ENCODE measurements at regions not wholly inside any gene's neighbourhood (a gene's known extent, or its start where the extent isn't known, plus 50 kb on each side); places are given as distances from the start of the nearest gene placed in this dataset.

DNA sequence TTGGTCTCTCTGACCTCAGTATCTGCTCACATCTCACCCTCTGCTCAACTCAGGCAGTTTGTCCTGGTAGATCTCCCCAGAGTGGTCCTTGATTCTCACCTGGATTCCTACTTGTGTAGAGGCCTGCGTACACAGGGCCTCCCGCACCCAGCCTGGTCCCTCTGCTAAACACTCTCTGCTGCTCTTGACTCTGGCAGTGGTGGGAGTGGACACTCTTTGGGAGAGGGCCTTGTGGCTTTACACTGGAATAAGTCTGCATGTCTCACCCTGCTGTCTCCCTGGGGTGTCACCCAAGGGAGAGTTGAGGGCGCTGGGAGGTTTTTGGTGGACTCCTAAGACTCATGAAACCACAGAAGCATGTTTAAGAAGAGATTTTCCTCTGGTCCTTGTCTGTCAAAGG, 57.3 kb upstream of the ECI2 start:
- H3K4me3 ChIP-seq (ENCODE audit: low read depth, low read length) = no peak overlapping the region
- no peak for DNase-seq (ENCODE audit: low read depth)
- TF ChIP-seq, protein P1, sequence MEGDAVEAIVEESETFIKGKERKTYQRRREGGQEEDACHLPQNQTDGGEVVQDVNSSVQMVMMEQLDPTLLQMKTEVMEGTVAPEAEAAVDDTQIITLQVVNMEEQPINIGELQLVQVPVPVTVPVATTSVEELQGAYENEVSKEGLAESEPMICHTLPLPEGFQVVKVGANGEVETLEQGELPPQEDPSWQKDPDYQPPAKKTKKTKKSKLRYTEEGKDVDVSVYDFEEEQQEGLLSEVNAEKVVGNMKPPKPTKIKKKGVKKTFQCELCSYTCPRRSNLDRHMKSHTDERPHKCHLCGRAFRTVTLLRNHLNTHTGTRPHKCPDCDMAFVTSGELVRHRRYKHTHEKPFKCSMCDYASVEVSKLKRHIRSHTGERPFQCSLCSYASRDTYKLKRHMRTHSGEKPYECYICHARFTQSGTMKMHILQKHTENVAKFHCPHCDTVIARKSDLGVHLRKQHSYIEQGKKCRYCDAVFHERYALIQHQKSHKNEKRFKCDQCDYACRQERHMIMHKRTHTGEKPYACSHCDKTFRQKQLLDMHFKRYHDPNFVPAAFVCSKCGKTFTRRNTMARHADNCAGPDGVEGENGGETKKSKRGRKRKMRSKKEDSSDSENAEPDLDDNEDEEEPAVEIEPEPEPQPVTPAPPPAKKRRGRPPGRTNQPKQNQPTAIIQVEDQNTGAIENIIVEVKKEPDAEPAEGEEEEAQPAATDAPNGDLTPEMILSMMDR (IDR thresholded peaks at IDR 0.05; ENCODE audit: low read depth, low read length, missing control alignments) = no peak

- DNase-seq (ENCODE audit: low read depth) = no peak
- no peak overlapping the region for H3K4me3 ChIP-seq (ENCODE audit: low read depth, low read length)
- TF ChIP-seq, protein P1 (IDR thresholded peaks at IDR 0.05; ENCODE audit: low read depth, low read length, missing control alignments) = no peak
Measured at GRCh38 chr6:4192173-4192572, 56.8 kb upstream of the ECI2 start.

DNA sequence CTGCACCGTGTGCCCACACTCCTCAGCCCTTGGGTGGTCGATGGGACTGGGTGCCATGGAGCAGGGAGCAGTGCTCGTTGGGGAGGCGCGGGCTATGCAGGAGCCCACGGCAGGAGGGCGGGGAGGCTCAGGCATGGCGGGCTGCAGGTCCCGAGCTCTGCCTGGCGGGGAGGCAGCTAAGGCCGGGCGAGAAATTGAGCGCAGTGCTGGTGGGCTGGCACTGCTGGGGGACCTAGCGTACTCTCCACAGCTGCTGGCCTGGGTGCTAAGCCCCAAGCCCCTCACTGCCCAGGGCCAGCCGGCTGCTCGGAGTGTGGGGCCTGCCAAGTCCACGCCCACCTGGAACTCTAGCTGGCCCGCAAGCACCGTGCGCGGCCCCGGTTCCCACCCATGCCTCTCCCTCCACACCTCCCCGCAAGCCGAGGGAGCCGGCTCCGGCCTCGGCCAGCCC, 55.9 kb upstream of the ECI2 start:
- no peak for DNase-seq (ENCODE audit: low read depth)

DNA sequence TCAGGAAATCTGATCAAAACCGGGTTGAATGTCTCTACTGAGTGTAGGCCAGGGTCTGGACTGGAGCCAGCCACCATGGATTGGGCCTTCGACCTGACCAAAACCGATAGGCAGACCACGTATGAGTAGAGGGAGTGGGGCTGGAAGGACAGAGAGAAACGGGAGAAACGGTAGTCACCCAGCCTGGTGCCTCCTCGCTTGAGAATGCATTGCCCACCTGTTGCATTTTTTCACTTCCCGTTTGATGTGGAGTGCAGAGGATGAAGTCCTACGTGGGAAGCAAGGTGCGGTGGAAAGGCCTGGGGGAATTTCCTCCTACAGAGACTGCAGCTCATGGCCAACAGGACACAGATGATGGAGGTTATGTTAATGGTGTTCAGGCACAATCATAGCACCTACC, 53.9 kb upstream of the ECI2 start:
- TF ChIP-seq, protein P1 (IDR thresholded peaks at IDR 0.05; ENCODE audit: low read depth, low read length, missing control alignments) = no peak
- H3K4me3 ChIP-seq (ENCODE audit: low read depth, low read length) = no peak overlapping the region
- DNase-seq (ENCODE audit: low read depth) = no peak

More for the DNA sequence above, 55.9 kb upstream of the ECI2 start:
- TF ChIP-seq, protein P1 (IDR thresholded peaks at IDR 0.05; ENCODE audit: low read depth, low read length, missing control alignments) = no peak
- no peak overlapping the region for H3K4me3 ChIP-seq (ENCODE audit: low read depth, low read length)

DNA sequence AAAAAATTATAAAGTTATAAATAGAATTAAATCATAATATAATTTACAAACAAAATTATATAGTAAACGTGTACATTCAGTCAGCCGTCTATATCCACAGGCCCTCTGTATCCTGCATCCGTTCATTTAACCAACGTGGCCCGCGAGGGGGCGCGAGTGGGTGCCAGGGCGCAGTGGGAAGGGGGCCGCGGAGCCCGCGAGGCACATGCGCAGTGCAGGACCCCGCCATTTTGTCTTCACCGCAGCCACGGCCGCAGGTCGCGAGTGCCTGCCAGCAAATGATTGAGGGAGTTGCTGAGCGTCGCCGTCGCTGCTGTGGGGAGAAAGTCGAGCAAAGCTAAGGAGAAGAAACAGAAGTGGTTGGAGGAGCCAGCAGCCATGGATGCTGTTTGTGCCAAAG, 53.4 kb upstream of the ECI2 start:
- TF ChIP-seq, protein P1 (IDR thresholded peaks at IDR 0.05; ENCODE audit: low read depth, low read length, missing control alignments) = no peak
- H3K4me3 ChIP-seq (ENCODE audit: low read depth, low read length) = no peak overlapping the region
- DNase-seq (ENCODE audit: low read depth) = no peak

DNA sequence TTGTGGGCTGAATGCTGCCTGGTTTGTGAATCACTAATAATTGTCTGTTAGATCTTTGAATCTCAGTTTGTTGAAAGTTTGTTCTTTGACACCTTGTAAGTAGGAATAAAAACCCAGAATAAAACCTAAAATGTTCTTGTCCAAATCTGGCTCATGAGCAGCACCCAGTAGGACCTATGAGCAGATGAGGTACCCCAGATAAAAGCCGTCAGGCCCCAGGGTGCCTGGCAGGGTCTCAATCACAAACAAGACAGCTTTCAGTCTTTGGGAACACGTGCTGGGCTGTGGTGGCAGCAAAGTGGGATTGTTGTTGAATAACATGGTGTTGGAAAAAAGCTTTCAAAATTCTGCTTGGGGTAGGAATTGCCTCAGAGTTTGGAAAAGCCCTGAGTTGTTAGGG, 52.1 kb upstream of the ECI2 start:
- H3K4me3 ChIP-seq (ENCODE audit: low read depth, low read length) = no peak overlapping the region
- no peak for DNase-seq (ENCODE audit: low read depth)
- TF ChIP-seq, protein P1 (IDR thresholded peaks at IDR 0.05; ENCODE audit: low read depth, low read length, missing control alignments) = no peak

DNA sequence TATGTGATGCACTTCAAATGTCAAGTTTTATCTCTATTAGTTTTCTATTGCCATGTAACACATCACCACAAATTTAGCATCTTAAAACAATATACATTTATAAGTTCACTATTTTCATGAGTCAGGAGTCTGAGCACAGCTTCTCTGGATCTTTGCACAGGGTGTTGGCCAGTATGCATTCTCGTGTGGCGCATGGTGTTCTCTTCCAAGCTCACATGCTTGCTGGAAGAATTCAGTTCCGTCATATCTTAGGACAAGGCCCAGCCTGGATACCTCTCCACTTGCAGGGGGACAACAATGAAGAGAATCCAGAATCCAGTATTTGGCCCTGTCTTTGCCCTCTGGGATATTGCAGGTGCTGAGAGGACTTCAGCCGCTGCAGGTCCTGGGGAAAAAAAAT, 51.0 kb upstream of the ECI2 start:
- H3K4me3 ChIP-seq (ENCODE audit: low read depth, low read length) = no peak overlapping the region
- DNase-seq (ENCODE audit: low read depth) = no peak
- TF ChIP-seq, protein P1 (IDR thresholded peaks at IDR 0.05; ENCODE audit: low read depth, low read length, missing control alignments) = no peak
